ENCODE measurements at regions not wholly inside any gene's neighbourhood (a gene's known extent, or its start where the extent isn't known, plus 50 kb on each side); places are given as distances from the start of the nearest gene placed in this dataset.

DNA sequence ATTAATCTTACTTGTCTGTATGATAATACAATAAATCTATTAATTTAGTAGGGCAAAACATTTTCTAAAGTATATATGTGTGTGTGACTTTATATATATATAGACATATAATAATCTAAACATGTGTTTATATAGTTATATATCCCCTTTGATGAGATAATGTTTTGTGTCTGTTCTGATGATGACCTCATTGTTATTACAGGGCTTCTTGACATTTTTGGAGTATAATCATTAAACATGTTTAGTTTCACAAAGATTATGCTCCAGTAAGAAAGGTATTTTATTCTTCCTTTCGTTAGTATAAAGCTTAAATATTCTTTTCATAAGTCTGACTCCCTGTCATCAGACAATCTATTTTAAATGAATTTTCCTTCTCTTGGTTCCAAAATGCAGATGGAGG lies 62.3 kb upstream of the CABCOCO1 start:
- TF ChIP-seq EZH2 (conservative IDR thresholded peaks at IDR 0.05; ENCODE audit: low read depth, low read length) (no peak), REXO4 (CRISPR knock-in tag; IDR thresholded peaks at IDR 0.05; ENCODE audit: borderline replicate concordance) (no peak), PHF8 (CRISPR knock-in tag; IDR thresholded peaks at IDR 0.05) (no peak), CENPT (CRISPR knock-in tag; IDR thresholded peaks at IDR 0.05; ENCODE audit: low read depth) (no peak), NCOR1 (IDR thresholded peaks at IDR 0.05; ENCODE audit: borderline replicate concordance, low read length) (no peak)
